Aorta (tissue), 5 donors: ENCODE measurements at regions not wholly inside any gene's neighbourhood (a gene's known extent, or its start where the extent isn't known, plus 50 kb on each side); places are given as distances from the start of the nearest gene placed in this dataset.

ENCODE experiments used
- ATAC-seq: fragments of 200-7000 bp; cut with Tn5 transposase; one replicate; pipeline ENCODE4 v1.9.1; 2022; ENCODE audit warnings: moderate library complexity; ENCODE audit not compliant: low FRiP score
- DNase-seq, 2 donors: peaks; one replicate each; pipeline ENCODE4 v3.0.0-alpha.2; 2020
- H3K27ac ChIP-seq, 2 donors: one replicate each; pipeline ENCODE4 v1.5.1; 2013; ENCODE audit warnings: low read length in 2 of 2, mild to moderate bottlenecking in 2 of 2, moderate library complexity in 2 of 2, control low read depth in 1 of 2, inconsistent platforms in 1 of 2, low read depth in 1 of 2
- H3K27me3 ChIP-seq, 2 donors: one replicate each; pipeline ENCODE4 v1.6.1; 2013; ENCODE audit warnings: control low read depth in 1 of 2, low read length in 1 of 2, mild to moderate bottlenecking in 1 of 2, moderate library complexity in 1 of 2; ENCODE audit not compliant: insufficient read depth in 2 of 2, control insufficient read depth in 1 of 2
- H3K36me3 ChIP-seq, 2 donors: one replicate each; pipeline ENCODE4 v1.6.1; 2013; ENCODE audit warnings: control low read depth in 1 of 2, low read length in 1 of 2, mild to moderate bottlenecking in 1 of 2; ENCODE audit not compliant: insufficient read depth in 2 of 2, control insufficient read depth in 1 of 2
- H3K4me1 ChIP-seq, 2 donors: one replicate each; pipeline ENCODE4 v1.6.1; 2013; ENCODE audit warnings: low read length in 2 of 2, control low read depth in 1 of 2, mild to moderate bottlenecking in 1 of 2, moderate library complexity in 1 of 2; ENCODE audit not compliant: insufficient read depth in 2 of 2, control insufficient read depth in 1 of 2
- H3K4me3 ChIP-seq, 2 donors: one replicate each; pipeline ENCODE4 v1.5.1; 2013; ENCODE audit warnings: low read length in 2 of 2, control low read depth in 1 of 2, mild to moderate bottlenecking in 1 of 2
- H3K9me3 ChIP-seq: one replicate; pipeline ENCODE4 v1.6.1; 2013; ENCODE audit warnings: mild to moderate bottlenecking, low read length; ENCODE audit not compliant: control insufficient read depth
- WGBS, 2 donors: extraction: QIAGEN DNeasy Blood & Tissue Kit; methylation state at CpG; one replicate each; pipeline ENCODE4 v1.1.7; 2013; 5-methylcytosine and 5-hydroxymethylcytosine counted together
- intact Hi-C, 2 donors: fragments of 100-400 bp; cut with DNase I; formaldehyde crosslinking; loops; one replicate each; pipeline versions ENCODE4 v1.14.2 to v1.15.0; 2022
- donor health status: healthy with polysubstance abuse.
- donor health status: Bipolar disorder and iron deficiency.
- donor health status: DM: no; HTN: no; CAD: no.
- donor health status: DM: no; HTN: no; CAD: no.
- donor health status: DM: yes; HTN: yes; CAD: no.

GRCh38 chr3:153254361-153254760 is 92.3 kb downstream of the RAP2B start:
- H3K4me1 ChIP-seq = no peaks in the 10 kb centered on the region
- no peaks in the 10 kb centered on the region for H3K27me3 ChIP-seq
- no peaks in the 10 kb centered on the region for H3K36me3 ChIP-seq
- H3K27ac ChIP-seq = no peak overlapping the region
- no peaks in the 10 kb centered on the region for H3K9me3 ChIP-seq
- DNase-seq = no peak
- intact Hi-C loops = no loop called here
- H3K4me3 ChIP-seq = no peak overlapping the region
- 90 to 92% methylated on average over 5 of the region's 5 CpGs for WGBS, 2 donors
- ATAC-seq = no peak

DNA sequence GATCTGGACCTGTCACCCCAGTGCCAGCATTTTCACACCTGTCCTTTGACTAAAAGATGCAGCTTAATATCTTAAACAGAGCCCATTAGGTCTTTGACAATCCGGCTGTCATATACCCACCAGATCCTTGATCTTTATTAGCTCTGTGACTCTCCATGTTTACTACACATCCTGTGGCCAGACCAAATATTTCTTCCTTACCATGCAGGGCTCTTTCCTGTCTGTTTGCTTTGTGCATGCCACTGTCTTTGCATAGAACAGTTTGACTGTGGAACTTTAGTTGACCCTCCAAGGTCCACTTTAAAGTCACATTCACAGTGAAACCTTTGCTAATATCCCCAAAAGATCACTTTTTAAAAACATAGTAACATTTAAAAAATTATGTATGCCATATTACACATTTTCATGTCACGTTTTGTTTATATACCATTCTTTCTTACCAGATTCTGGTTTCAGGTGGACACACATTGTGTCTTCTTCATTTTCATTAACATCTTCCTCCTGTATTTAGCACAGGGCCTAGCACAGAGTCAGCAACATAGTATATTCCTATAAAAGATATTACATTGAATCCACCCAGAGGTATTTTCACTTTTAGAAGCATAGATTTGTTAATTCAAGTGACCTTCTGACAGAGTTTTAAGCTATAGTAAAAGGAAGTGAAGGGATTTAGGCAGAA is 95.8 kb downstream of the RAP2B start:
- no peak overlapping the region for H3K27ac ChIP-seq
- no peaks in the 10 kb centered on the region for H3K36me3 ChIP-seq

DNA sequence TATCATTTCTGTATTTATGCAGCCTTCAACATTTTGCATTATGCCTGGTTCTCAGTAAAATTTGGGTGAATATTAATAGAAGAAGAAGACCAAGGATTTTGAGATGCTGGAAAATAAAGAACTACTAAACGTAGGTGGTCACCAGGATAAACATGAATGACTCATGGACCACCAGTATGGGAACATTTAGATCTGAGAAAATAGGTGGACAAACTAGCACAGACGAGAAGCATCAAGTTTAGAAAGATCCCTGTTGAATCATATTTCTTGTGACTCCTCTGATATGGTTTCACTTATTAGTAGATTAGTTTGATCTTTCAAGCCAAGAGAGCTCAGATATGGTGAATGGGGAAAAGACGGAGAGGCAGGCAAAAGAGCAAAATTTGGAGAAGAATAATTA is 97.9 kb downstream of the RAP2B start:
- H3K4me1 ChIP-seq = no peaks in the 10 kb centered on the region
- no peaks in the 10 kb centered on the region for H3K9me3 ChIP-seq
- no peaks in the 10 kb centered on the region for H3K27me3 ChIP-seq
- intact Hi-C loops = no loop called here
- no peak for DNase-seq
- no peaks in the 10 kb centered on the region for H3K36me3 ChIP-seq
- H3K27ac ChIP-seq = no peak overlapping the region
- 82 to 85% methylated on average over 3 of the region's 3 CpGs for WGBS, 2 donors
- no peak overlapping the region for H3K4me3 ChIP-seq
- no peak for ATAC-seq

More for the DNA sequence above, 95.8 kb downstream of the RAP2B start:
- ATAC-seq = no peak
- Histone ChIP-seq H3K4me3 (no peak overlapping the region), H3K9me3 (no peaks in the 10 kb centered on the region), H3K4me1 (no peaks in the 10 kb centered on the region), H3K27me3 (no peaks in the 10 kb centered on the region)
- intact Hi-C loops = no loop called here
- WGBS, 2 donors = 89 to 95% methylated on average over 2 of the region's 2 CpGs
- no peak for DNase-seq

DNA sequence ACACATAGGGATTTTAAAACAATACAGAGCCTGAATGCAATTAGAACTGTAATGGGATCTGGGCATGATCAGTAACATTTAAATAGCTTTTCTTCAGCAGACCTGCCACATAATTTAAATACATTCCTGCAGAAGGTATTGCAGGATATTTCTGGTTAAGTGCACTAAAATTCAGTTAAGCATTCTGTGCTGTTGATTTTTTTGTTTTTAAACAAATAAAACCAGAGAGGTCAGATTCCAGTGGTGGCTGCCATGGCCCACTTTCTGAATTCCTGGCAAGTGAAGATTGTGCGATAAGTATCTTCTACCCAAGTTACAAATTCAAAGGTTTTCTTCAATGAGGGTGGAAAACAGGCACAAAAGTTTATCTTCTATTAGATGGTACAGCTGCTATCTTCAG is 98.7 kb downstream of the RAP2B start:
- intact Hi-C loops = no loop called here
- H3K27ac ChIP-seq = no peak overlapping the region

GRCh38 chr3:153266619-153267018 is 104.6 kb downstream of the RAP2B start:
- no peak overlapping the region for H3K27ac ChIP-seq
- DNase-seq (no peak), ATAC-seq (no peak)
- intact Hi-C loops = no loop called here
- no peaks in the 10 kb centered on the region for H3K9me3 ChIP-seq
- no peaks in the 10 kb centered on the region for H3K36me3 ChIP-seq
- no peak overlapping the region for H3K4me3 ChIP-seq
- WGBS, 2 donors = 94 to 95% methylated on average over 4 of the region's 4 CpGs
- no peaks in the 10 kb centered on the region for H3K4me1 ChIP-seq
- H3K27me3 ChIP-seq = no peaks in the 10 kb centered on the region

More for the DNA sequence above, 98.7 kb downstream of the RAP2B start:
- Histone ChIP-seq H3K9me3 (no peaks in the 10 kb centered on the region), H3K27me3 (no peaks in the 10 kb centered on the region), H3K36me3 (no peaks in the 10 kb centered on the region), H3K4me3 (no peak overlapping the region), H3K4me1 (no peaks in the 10 kb centered on the region)
- ATAC-seq = no peak
- no peak for DNase-seq
- whole genome bisulfite sequencing, 2 donors = 87 to 96% methylated on average over 1 of the region's 1 CpG

- Histone ChIP-seq H3K36me3 (no peaks in the 10 kb centered on the region), H3K27ac (no peak overlapping the region), H3K4me3 (no peak overlapping the region), H3K27me3 (no peaks in the 10 kb centered on the region), H3K4me1 (no peaks in the 10 kb centered on the region), H3K9me3 (no peaks in the 10 kb centered on the region)
- ATAC-seq = no peak
- intact Hi-C loops = no loop called here
- 97 to 98% methylated on average over 36 to 51 of the region's 51 CpGs for WGBS, 2 donors
- DNase-seq = no peak
These were observed 106.7 kb downstream of the RAP2B start for GRCh38 chr3:153268564-153269279.

GRCh38 chr3:153269730-153270129 is 107.7 kb downstream of the RAP2B start:
- Histone ChIP-seq H3K4me3 (no peak overlapping the region), H3K27me3 (no peaks in the 10 kb centered on the region), H3K27ac (no peak overlapping the region), H3K36me3 (no peaks in the 10 kb centered on the region), H3K9me3 (no peaks in the 10 kb centered on the region), H3K4me1 (no peaks in the 10 kb centered on the region)
- 83 to 89% methylated on average over 4 of the region's 4 CpGs for WGBS, 2 donors
- DNase-seq (no peak), ATAC-seq (no peak)
- intact Hi-C loops = no loop called here

DNA sequence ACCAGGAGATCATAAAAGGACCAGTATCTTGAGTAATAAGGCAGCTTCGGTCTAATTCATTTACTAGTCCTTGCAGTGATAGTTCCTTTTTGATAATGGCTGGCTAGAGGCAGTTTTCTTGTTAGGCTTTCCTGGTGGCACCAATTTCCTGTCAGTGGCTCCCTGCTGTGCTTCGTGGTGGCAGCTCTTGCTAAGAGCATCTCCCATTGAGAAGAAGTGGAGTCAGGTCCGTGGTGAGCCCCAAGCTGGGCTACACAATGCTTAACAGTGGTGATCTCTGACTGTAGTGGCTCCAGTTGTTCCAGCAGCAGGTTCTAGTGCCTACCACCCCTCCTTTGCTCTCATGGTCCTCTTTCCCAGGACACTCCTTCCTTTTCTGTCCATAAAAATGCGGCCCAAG is 111.2 kb downstream of the RAP2B start:
- DNase-seq = no peak
- no peaks in the 10 kb centered on the region for H3K9me3 ChIP-seq
- no peak overlapping the region for H3K27ac ChIP-seq
- no peaks in the 10 kb centered on the region for H3K27me3 ChIP-seq
- ATAC-seq = no peak
- H3K4me3 ChIP-seq = no peak overlapping the region
- H3K36me3 ChIP-seq = no peaks in the 10 kb centered on the region
- H3K4me1 ChIP-seq = no peaks in the 10 kb centered on the region
- 87 to 88% methylated on average over 4 of the region's 4 CpGs for WGBS, 2 donors
- intact Hi-C loops = no loop called here

- intact Hi-C loops = no loop called here
- Histone ChIP-seq H3K9me3 (no peaks in the 10 kb centered on the region), H3K4me1 (no peaks in the 10 kb centered on the region), H3K36me3 (no peaks in the 10 kb centered on the region), H3K4me3 (no peak overlapping the region), H3K27me3 (no peaks in the 10 kb centered on the region), H3K27ac (no peak overlapping the region)
- DNase-seq (no peak), ATAC-seq (no peak)
- 72 to 77% methylated on average over 7 of the region's 7 CpGs for WGBS, 2 donors
These were observed 111.9 kb downstream of the RAP2B start for GRCh38 chr3:153273767-153274435.
